ENCODE measurements at regions not wholly inside any gene's neighbourhood (a gene's known extent, or its start where the extent isn't known, plus 50 kb on each side); places are given as distances from the start of the nearest gene placed in this dataset.

- no peak overlapping the region for H3K4me3 ChIP-seq (replicated peaks; ENCODE audit: low read depth, low read length)
- TF ChIP-seq CTCF (IDR thresholded peaks at IDR 0.05; ENCODE audit: low read depth, low read length, missing control alignments), result no peak
- no peak for DNase-seq (ENCODE audit: extremely low read depth, low read depth)
Observed at GRCh38 chr10:84681781-84682180, 353.4 kb downstream of the CCSER2 start.

- TF ChIP-seq CTCF (IDR thresholded peaks at IDR 0.05; ENCODE audit: low read depth, low read length, missing control alignments), result no peak
- DNase-seq (ENCODE audit: extremely low read depth, low read depth), result no peak
- no peak overlapping the region for H3K4me3 ChIP-seq (replicated peaks; ENCODE audit: low read depth, low read length)
Observed at GRCh38 chr10:84683550-84683949, 355.2 kb downstream of the CCSER2 start.

DNA sequence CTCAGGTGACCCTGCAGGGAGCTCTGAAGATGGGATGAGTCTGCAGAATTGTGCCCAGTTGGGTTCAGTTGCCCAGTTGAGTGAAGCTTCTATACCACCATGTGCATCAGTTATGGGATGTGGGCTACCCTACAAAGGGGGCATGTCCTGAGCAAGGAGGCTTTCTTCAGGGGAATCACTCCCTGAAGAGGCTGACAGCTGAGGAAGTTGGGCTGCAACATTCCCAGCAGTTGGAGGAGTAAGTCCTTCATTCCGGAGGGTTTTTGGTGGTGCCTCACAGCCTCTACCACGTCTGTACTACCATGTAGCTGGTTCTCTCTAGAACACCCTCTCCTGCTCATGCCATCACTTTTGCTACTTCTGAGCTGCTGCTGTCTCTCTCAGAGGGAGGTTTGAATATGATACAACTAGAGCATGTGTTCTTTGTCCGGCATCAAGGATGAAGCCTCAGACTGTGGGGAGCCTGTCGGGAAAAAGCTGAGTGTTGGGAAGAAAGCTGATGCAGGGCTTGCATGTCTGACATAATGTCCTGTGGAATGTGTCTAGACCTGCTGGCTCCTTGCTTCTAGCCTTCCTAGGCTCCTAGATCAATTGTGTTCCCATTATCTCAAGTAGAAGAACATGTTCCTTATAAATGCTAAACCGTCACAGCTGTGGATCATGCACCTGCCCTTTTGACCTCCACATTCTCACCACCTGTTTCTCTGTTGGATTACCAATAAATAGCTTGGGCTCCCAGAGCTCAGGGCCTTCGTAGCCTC lies 355.8 kb downstream of the CCSER2 start:
- TF ChIP-seq CTCF (IDR thresholded peaks at IDR 0.05; ENCODE audit: low read depth, low read length, missing control alignments), result no peak
- no peak for DNase-seq (ENCODE audit: extremely low read depth, low read depth)
- H3K4me3 ChIP-seq (replicated peaks; ENCODE audit: low read depth, low read length), result no peak overlapping the region

DNA sequence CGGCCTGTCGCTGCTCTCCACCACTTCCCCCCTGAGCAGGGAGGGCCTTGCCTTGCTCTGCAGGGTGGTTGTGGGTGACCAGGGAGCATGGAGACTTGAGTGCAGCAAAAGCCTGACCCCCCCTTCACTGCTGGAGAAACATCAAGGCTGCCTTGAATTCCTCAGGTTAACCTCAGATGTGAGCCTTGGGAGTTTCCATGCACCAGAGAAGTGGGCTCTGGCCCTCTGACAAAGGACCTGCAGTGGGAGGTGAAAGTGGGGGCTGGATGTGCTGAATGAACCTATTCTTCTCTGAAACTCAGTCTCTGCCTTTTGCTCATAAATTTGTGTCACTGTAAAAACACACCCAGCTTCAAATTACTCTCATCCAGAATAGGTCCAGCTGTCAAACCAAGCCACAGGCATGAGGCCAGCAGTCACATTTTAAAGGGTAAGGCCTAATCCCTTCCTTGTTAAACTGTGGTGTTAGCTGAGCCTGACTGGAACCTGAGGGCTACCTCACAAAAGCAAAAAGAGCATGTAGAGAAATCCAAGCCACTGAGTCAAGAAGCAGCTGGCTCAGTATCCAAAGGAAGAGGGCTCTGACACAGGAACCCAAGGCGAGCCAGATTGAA lies 356.8 kb downstream of the CCSER2 start:
- H3K4me3 ChIP-seq (replicated peaks; ENCODE audit: low read depth, low read length), result no peak overlapping the region
- no peak for DNase-seq (ENCODE audit: extremely low read depth, low read depth)
- TF ChIP-seq CTCF (IDR thresholded peaks at IDR 0.05; ENCODE audit: low read depth, low read length, missing control alignments), result no peak

GRCh38 chr10:84693006-84693405 lies 364.6 kb downstream of the CCSER2 start:
- DNase-seq (ENCODE audit: extremely low read depth, low read depth), result no peak
- TF ChIP-seq CTCF (IDR thresholded peaks at IDR 0.05; ENCODE audit: low read depth, low read length, missing control alignments), result no peak
- no peak overlapping the region for H3K4me3 ChIP-seq (replicated peaks; ENCODE audit: low read depth, low read length)

GRCh38 chr10:84695902-84696301 lies 367.5 kb downstream of the CCSER2 start:
- no peak for TF ChIP-seq CTCF (IDR thresholded peaks at IDR 0.05; ENCODE audit: low read depth, low read length, missing control alignments)
- no peak for DNase-seq (ENCODE audit: extremely low read depth, low read depth)
- no peak overlapping the region for H3K4me3 ChIP-seq (replicated peaks; ENCODE audit: low read depth, low read length)

All from HFF-Myc (cell line).